ENCODE measurements at regions not wholly inside any gene's neighbourhood (a gene's known extent, or its start where the extent isn't known, plus 50 kb on each side); places are given as distances from the start of the nearest gene placed in this dataset.

- H3K27ac ChIP-seq (ENCODE audit: low read depth, low read length) = no peak overlapping the region
- DNase-seq = no peak
- H3K27me3 ChIP-seq (ENCODE audit: insufficient read depth, low read length) = no peaks in the 10 kb centered on the region
- H2AFZ ChIP-seq (ENCODE audit: insufficient read depth, low read length, poor library complexity) = no peak overlapping the region
- WGBS (ENCODE audit: extremely low coverage, insufficient coverage, insufficient read length) = no CpG with 5 or more reads among the region's 2 CpGs
- no peak overlapping the region for H3K4me2 ChIP-seq (ENCODE audit: low read length)
- H3K18ac ChIP-seq (ENCODE audit: low read length) = no peak overlapping the region
- H3K4me3 ChIP-seq (ENCODE audit: low read depth, low read length) = no peak overlapping the region
- no peak overlapping the region for H3K14ac ChIP-seq (ENCODE audit: low read length)
- no peaks in the 10 kb centered on the region for H3K4me1 ChIP-seq (ENCODE audit: control insufficient read depth in 1 of 2, insufficient read depth in 2 of 2, low read length in 2 of 2)
- no peak overlapping the region for H3K9ac ChIP-seq (ENCODE audit: low read length)
- H2BK5ac ChIP-seq (ENCODE audit: low read depth, low read length, poor library complexity) = no peak overlapping the region
- no peak overlapping the region for H3K23ac ChIP-seq (ENCODE audit: low read length)
- no peaks in the 10 kb centered on the region for H3K36me3 ChIP-seq (ENCODE audit: control insufficient read depth in 1 of 2, insufficient read depth in 2 of 2, low read length in 2 of 2)
- no peaks in the 10 kb centered on the region for H3K79me1 ChIP-seq (ENCODE audit: low read length)
- H2BK120ac ChIP-seq (ENCODE audit: insufficient read depth, low read length, poor library complexity) = no peak overlapping the region
- no peak overlapping the region for H4K12ac ChIP-seq (ENCODE audit: low read depth, low read length)
- no peak overlapping the region for H2AK5ac ChIP-seq (ENCODE audit: low read length)
- no peak overlapping the region for H4K91ac ChIP-seq (ENCODE audit: low read depth, low read length)
- H3K4ac ChIP-seq (ENCODE audit: low read depth, low read length) = no peak overlapping the region
- H3K9me3 ChIP-seq (ENCODE audit: insufficient read depth, low read depth, low read length) = no peaks in the 10 kb centered on the region
- no peaks in the 10 kb centered on the region for H3K79me2 ChIP-seq (ENCODE audit: control insufficient read depth, insufficient read depth, low read length, poor library complexity)
- H2BK12ac ChIP-seq (ENCODE audit: low read length) = no peak overlapping the region
- H4K8ac ChIP-seq (ENCODE audit: low read depth, low read length) = no peak overlapping the region
Measured at GRCh38 chr15:37203050-37203449, 102.7 kb upstream of the MEIS2 start.

GRCh38 chr15:37204692-37205091 is 104.3 kb upstream of the MEIS2 start:
- Histone ChIP-seq H3K79me2 (ENCODE audit: control insufficient read depth, insufficient read depth, low read length, poor library complexity) (no peaks in the 10 kb centered on the region), H3K27me3 (ENCODE audit: insufficient read depth, low read length) (no peaks in the 10 kb centered on the region), H3K4me2 (ENCODE audit: low read length) (no peak overlapping the region), H3K23ac (ENCODE audit: low read length) (no peak overlapping the region), H4K8ac (ENCODE audit: low read depth, low read length) (no peak overlapping the region), H3K79me1 (ENCODE audit: low read length) (no peaks in the 10 kb centered on the region), H3K14ac (ENCODE audit: low read length) (no peak overlapping the region), H2BK12ac (ENCODE audit: low read length) (no peak overlapping the region), H2BK120ac (ENCODE audit: insufficient read depth, low read length, poor library complexity) (no peak overlapping the region), H3K36me3 (ENCODE audit: control insufficient read depth in 1 of 2, insufficient read depth in 2 of 2, low read length in 2 of 2) (no peaks in the 10 kb centered on the region), H4K91ac (ENCODE audit: low read depth, low read length) (no peak overlapping the region), H3K9ac (ENCODE audit: low read length) (no peak overlapping the region), H3K27ac (ENCODE audit: low read depth, low read length) (no peak overlapping the region), H2AFZ (ENCODE audit: insufficient read depth, low read length, poor library complexity) (no peak overlapping the region), H2AK5ac (ENCODE audit: low read length) (no peak overlapping the region), H3K4me1 (ENCODE audit: control insufficient read depth in 1 of 2, insufficient read depth in 2 of 2, low read length in 2 of 2) (no peaks in the 10 kb centered on the region), H3K18ac (ENCODE audit: low read length) (no peak overlapping the region), H3K4ac (ENCODE audit: low read depth, low read length) (no peak overlapping the region), H4K12ac (ENCODE audit: low read depth, low read length) (no peak overlapping the region), H3K4me3 (ENCODE audit: low read depth, low read length) (no peak overlapping the region), H2BK5ac (ENCODE audit: low read depth, low read length, poor library complexity) (no peak overlapping the region), H3K9me3 (ENCODE audit: insufficient read depth, low read depth, low read length) (no peaks in the 10 kb centered on the region)
- DNase-seq = no peak
- no CpG with 5 or more reads among the region's 1 CpG for WGBS (ENCODE audit: extremely low coverage, insufficient coverage, insufficient read length)

GRCh38 chr15:37206690-37207089 is 106.3 kb upstream of the MEIS2 start:
- no peak overlapping the region for H4K8ac ChIP-seq (ENCODE audit: low read depth, low read length)
- H3K23ac ChIP-seq (ENCODE audit: low read length) = no peak overlapping the region
- no peaks in the 10 kb centered on the region for H3K27me3 ChIP-seq (ENCODE audit: insufficient read depth, low read length)
- no peak overlapping the region for H2AFZ ChIP-seq (ENCODE audit: insufficient read depth, low read length, poor library complexity)
- WGBS (ENCODE audit: extremely low coverage, insufficient coverage, insufficient read length) = no CpG with 5 or more reads among the region's 2 CpGs
- no peak overlapping the region for H2BK120ac ChIP-seq (ENCODE audit: insufficient read depth, low read length, poor library complexity)
- H3K4me3 ChIP-seq (ENCODE audit: low read depth, low read length) = no peak overlapping the region
- H3K4me2 ChIP-seq (ENCODE audit: low read length) = no peak overlapping the region
- no peak overlapping the region for H4K91ac ChIP-seq (ENCODE audit: low read depth, low read length)
- no peak overlapping the region for H3K9ac ChIP-seq (ENCODE audit: low read length)
- H3K14ac ChIP-seq (ENCODE audit: low read length) = no peak overlapping the region
- H3K18ac ChIP-seq (ENCODE audit: low read length) = no peak overlapping the region
- H3K4me1 ChIP-seq (ENCODE audit: control insufficient read depth in 1 of 2, insufficient read depth in 2 of 2, low read length in 2 of 2) = no peaks in the 10 kb centered on the region
- no peaks in the 10 kb centered on the region for H3K79me1 ChIP-seq (ENCODE audit: low read length)
- H3K36me3 ChIP-seq (ENCODE audit: control insufficient read depth in 1 of 2, insufficient read depth in 2 of 2, low read length in 2 of 2) = no peaks in the 10 kb centered on the region
- no peak overlapping the region for H2BK12ac ChIP-seq (ENCODE audit: low read length)
- no peak overlapping the region for H2AK5ac ChIP-seq (ENCODE audit: low read length)
- no peaks in the 10 kb centered on the region for H3K9me3 ChIP-seq (ENCODE audit: insufficient read depth, low read depth, low read length)
- no peak overlapping the region for H2BK5ac ChIP-seq (ENCODE audit: low read depth, low read length, poor library complexity)
- no peak for DNase-seq
- H3K79me2 ChIP-seq (ENCODE audit: control insufficient read depth, insufficient read depth, low read length, poor library complexity) = no peaks in the 10 kb centered on the region
- no peak overlapping the region for H3K27ac ChIP-seq (ENCODE audit: low read depth, low read length)
- H4K12ac ChIP-seq (ENCODE audit: low read depth, low read length) = no peak overlapping the region
- no peak overlapping the region for H3K4ac ChIP-seq (ENCODE audit: low read depth, low read length)

- no peak overlapping the region for H3K4me2 ChIP-seq (ENCODE audit: low read length)
- H3K4me3 ChIP-seq (ENCODE audit: low read depth, low read length) = no peak overlapping the region
- no peak overlapping the region for H3K4ac ChIP-seq (ENCODE audit: low read depth, low read length)
- H3K79me2 ChIP-seq (ENCODE audit: control insufficient read depth, insufficient read depth, low read length, poor library complexity) = no peaks in the 10 kb centered on the region
- no peak overlapping the region for H2BK5ac ChIP-seq (ENCODE audit: low read depth, low read length, poor library complexity)
- H3K4me1 ChIP-seq (ENCODE audit: control insufficient read depth in 1 of 2, insufficient read depth in 2 of 2, low read length in 2 of 2) = no peaks in the 10 kb centered on the region
- H3K27me3 ChIP-seq (ENCODE audit: insufficient read depth, low read length) = no peaks in the 10 kb centered on the region
- H3K27ac ChIP-seq (ENCODE audit: low read depth, low read length) = no peak overlapping the region
- H3K9me3 ChIP-seq (ENCODE audit: insufficient read depth, low read depth, low read length) = no peaks in the 10 kb centered on the region
- H3K14ac ChIP-seq (ENCODE audit: low read length) = no peak overlapping the region
- no peak overlapping the region for H4K91ac ChIP-seq (ENCODE audit: low read depth, low read length)
- H2AFZ ChIP-seq (ENCODE audit: insufficient read depth, low read length, poor library complexity) = no peak overlapping the region
- no peak overlapping the region for H3K18ac ChIP-seq (ENCODE audit: low read length)
- no peaks in the 10 kb centered on the region for H3K79me1 ChIP-seq (ENCODE audit: low read length)
- H2BK120ac ChIP-seq (ENCODE audit: insufficient read depth, low read length, poor library complexity) = no peak overlapping the region
- H3K9ac ChIP-seq (ENCODE audit: low read length) = no peak overlapping the region
- no peak for DNase-seq
- H2BK12ac ChIP-seq (ENCODE audit: low read length) = no peak overlapping the region
- no peaks in the 10 kb centered on the region for H3K36me3 ChIP-seq (ENCODE audit: control insufficient read depth in 1 of 2, insufficient read depth in 2 of 2, low read length in 2 of 2)
- no peak overlapping the region for H4K12ac ChIP-seq (ENCODE audit: low read depth, low read length)
- no peak overlapping the region for H4K8ac ChIP-seq (ENCODE audit: low read depth, low read length)
- WGBS (ENCODE audit: extremely low coverage, insufficient coverage, insufficient read length) = no CpG with 5 or more reads among the region's 3 CpGs
- no peak overlapping the region for H2AK5ac ChIP-seq (ENCODE audit: low read length)
- H3K23ac ChIP-seq (ENCODE audit: low read length) = no peak overlapping the region
Measured at GRCh38 chr15:37208146-37209040, 108.0 kb upstream of the MEIS2 start.

Measured in trophoblast cell (in vitro differentiated cells and primary cell).